K562 (cell line): ENCODE measurements at regions not wholly inside any gene's neighbourhood (a gene's known extent, or its start where the extent isn't known, plus 50 kb on each side); places are given as distances from the start of the nearest gene placed in this dataset.
A peak's percentile ranks its signal among the peaks of the same experiment; 100 is the strongest.

Source experiments
- ATAC-seq: fragments of 200-7000 bp; cut with Tn5 transposase; 3 replicates; pipeline ENCODE4 v1.9.1; 2020; ENCODE audit warnings: moderate library complexity
- BruUV-seq: library from RNA; stranded (reverse); fragments of 400-500 nt; replicated peaks from 2 replicates; lab custom pipeline; 2021; lab: Mats Ljungman, UMichigan
- CTCF ChIA-PET: fragments of 300-600 bp; formaldehyde crosslinking; extraction: SDS; loops from one replicate; lab custom pipeline; 2021; ENCODE audit warnings: low intra/inter-chr PET ratio; lab: Yijun Ruan, JAX
- POLR2A ChIA-PET: fragments of 300-600, 350-650 bp; sonication (Branson Sonifier 250); formaldehyde crosslinking; extraction: SDS; loops from one replicate; lab custom pipeline; 2021; ENCODE audit warnings: antibody characterized with exemption, inconsistent platforms; lab: Yijun Ruan, JAX
- DNase-seq, 4 experiments: peaks; one replicate each; pipeline versions ENCODE4 v3.0.0 to v3.0.0-alpha.2; 2011 to 2018; ENCODE audit warnings: low spot score in 3 of 4, mixed read lengths in 3 of 4; ENCODE audit errors: extremely low read depth in 1 of 4
- FAIRE-seq: peaks from 2 replicates; lab custom pipeline; 2011; peaks lifted over from hg19 to GRCh38; lab: Jason Lieb, UNC
- H2AFZ ChIP-seq: 2 replicates; pipeline ENCODE4 v1.6.0; 2011; ENCODE audit warnings: low read depth, low read length, control low read depth, inconsistent platforms
- H3K27ac ChIP-seq: fragments of 200-600 bp; 3 replicates; pipeline ENCODE4 v1.8.0; 2011; ENCODE audit warnings: low read depth, mild to moderate bottlenecking, control low read depth, inconsistent platforms, low read length, moderate library complexity, mixed read lengths; ENCODE audit errors: extremely low read depth
- H3K27me3 ChIP-seq, 2 experiments: fragments of 300-600 bp in 1 of 2; 2 replicates in 1 of 2; 3 replicates in 1 of 2; pipeline versions ENCODE4 v1.6.0 to v1.8.0; 2011; ENCODE audit warnings: inconsistent platforms in 2 of 2, low read length in 2 of 2, mild to moderate bottlenecking in 1 of 2, mixed read lengths in 1 of 2, moderate library complexity in 1 of 2; ENCODE audit not compliant: control insufficient read depth in 2 of 2, insufficient read depth in 2 of 2
- H3K36me3 ChIP-seq: fragments of 300-600 bp; 3 replicates; pipeline ENCODE4 v1.8.0; 2011; ENCODE audit warnings: mild to moderate bottlenecking, low read length, inconsistent platforms; ENCODE audit not compliant: control insufficient read depth, insufficient read depth
- H3K4me1 ChIP-seq, 2 experiments: fragments of 200-600 bp in 1 of 2; replicated peaks in 1 of 2; 2 replicates in 1 of 2; 3 replicates in 1 of 2; pipeline versions ENCODE4 v1.5.1 to v1.8.0; 2011; ENCODE audit warnings: inconsistent platforms in 2 of 2, low read length in 2 of 2, mild to moderate bottlenecking in 1 of 2, mixed read lengths in 1 of 2, moderate library complexity in 1 of 2; ENCODE audit not compliant: control insufficient read depth in 2 of 2, insufficient read depth in 2 of 2
- H3K4me2 ChIP-seq: 2 replicates; pipeline ENCODE4 v1.6.1; 2011; ENCODE audit warnings: low read length, control low read depth, inconsistent platforms, mixed read lengths; ENCODE audit not compliant: insufficient read depth
- H3K4me3 ChIP-seq: fragments of 200-600 bp; sonication (generic), shearing (Covaris generic); 2 replicates; pipeline ENCODE4 v1.5.1; 2016; ENCODE audit warnings: control low read depth, inconsistent platforms
- H3K79me2 ChIP-seq: fragments of 200-600 bp; 3 replicates; pipeline ENCODE4 v1.8.0; 2011; ENCODE audit warnings: low read length, inconsistent platforms; ENCODE audit not compliant: control insufficient read depth, insufficient read depth
- H3K9ac ChIP-seq, 2 experiments: 2 replicates each; pipeline versions ENCODE4 v1.6.0 to v1.6.1; 2011; ENCODE audit warnings: low read depth in 2 of 2, low read length in 2 of 2, control low read depth in 1 of 2, inconsistent platforms in 1 of 2, mild to moderate bottlenecking in 1 of 2, mixed read lengths in 1 of 2; ENCODE audit not compliant: insufficient read depth in 1 of 2
- H3K9me1 ChIP-seq: one replicate; pipeline ENCODE4 v1.6.0; 2011; ENCODE audit warnings: inconsistent platforms, mild to moderate bottlenecking, low read length, moderate library complexity; ENCODE audit not compliant: control insufficient read depth, insufficient read depth
- H3K9me3 ChIP-seq: replicated peaks from 2 replicates; pipeline ENCODE4 v1.5.1; 2011; ENCODE audit warnings: low read depth, low read length, inconsistent platforms; ENCODE audit not compliant: control insufficient read depth, insufficient read depth
- H4K20me1 ChIP-seq: replicated peaks from 2 replicates; pipeline ENCODE4 v1.6.1; 2011; ENCODE audit warnings: low read length, inconsistent platforms, mixed read lengths; ENCODE audit not compliant: control insufficient read depth, insufficient read depth
- C11orf30 ChIP-seq: fragments of 450-650 bp; IDR thresholded peaks from 2 replicates; pipeline ENCODE4 v1.6.1; 2016; ENCODE audit warnings: low read depth, mild to moderate bottlenecking
- CBX5 ChIP-seq: IDR thresholded peaks from 2 replicates; pipeline ENCODE4 v1.6.1; 2014; ENCODE audit warnings: low read depth, borderline replicate concordance
- ETV6 ChIP-seq, 3 experiments: fragments of 150-350 bp in 1 of 3; sonication (generic) in 1 of 3; formaldehyde crosslinking in 1 of 3; IDR thresholded peaks; 2 replicates each; pipeline versions ENCODE4 v1.6.1 to v1.8.0; 2014 to 2022; ENCODE audit warnings: borderline replicate concordance in 2 of 3, low read depth in 2 of 3, antibody characterized with exemption in 1 of 3, low read length in 1 of 3, mild to moderate bottlenecking in 1 of 3, missing genetic modification reagents in 1 of 3
- HDAC2 ChIP-seq: fragments of 450-650 bp; IDR thresholded peaks from 2 replicates; pipeline ENCODE4 v1.6.1; 2016; ENCODE audit warnings: mild to moderate bottlenecking
- HDGF ChIP-seq: fragments of 450-650 bp; IDR thresholded peaks from 2 replicates; pipeline ENCODE4 v1.6.1; 2016
- MBD2 ChIP-seq: sonication (generic); IDR thresholded peaks from 2 replicates; pipeline ENCODE4 v1.6.1; 2016; ENCODE audit warnings: low read depth, borderline replicate concordance
- NFE2 ChIP-seq: IDR thresholded peaks from 2 replicates; pipeline ENCODE4 v1.6.1; 2014; ENCODE audit warnings: antibody characterized with exemption, low read depth
- NFE2L1 ChIP-seq: fragments of 450-650 bp; IDR thresholded peaks from 2 replicates; pipeline ENCODE4 v1.6.1; 2016; ENCODE audit warnings: missing genetic modification characterization, low read depth, mild to moderate bottlenecking, missing compliant biosample characterization, moderate library complexity, borderline replicate concordance
- PML ChIP-seq: IDR thresholded peaks from 2 replicates; pipeline ENCODE4 v1.6.1; 2012; ENCODE audit warnings: low read length, inconsistent platforms
- THAP12 ChIP-seq: fragments of 250-450 bp; sonication (Bioruptor Pico); IDR thresholded peaks from 2 replicates; pipeline ENCODE4 v1.9.0; 2021; ENCODE audit warnings: mild to moderate bottlenecking, inconsistent platforms
- TRIM28 ChIP-seq: fragments of 450-650 bp; IDR thresholded peaks from 2 replicates; pipeline ENCODE4 v1.6.1; 2017
- USF2 ChIP-seq: sonication (generic); formaldehyde crosslinking; IDR thresholded peaks from 2 replicates; pipeline ENCODE4 v1.5.0; 2020; ENCODE audit warnings: missing genetic modification reagents
- ZBTB17 ChIP-seq: fragments of 450-650 bp; formaldehyde crosslinking; IDR thresholded peaks from 2 replicates; pipeline ENCODE4 v1.4.0; 2020; ENCODE audit warnings: mild to moderate bottlenecking
- ZFP1 ChIP-seq: fragments of 450-650 bp; formaldehyde crosslinking; IDR thresholded peaks from 2 replicates; pipeline ENCODE4 v1.4.0; 2020; ENCODE audit warnings: mild to moderate bottlenecking, mixed read lengths
- ZNF316 ChIP-seq: fragments of 450-650 bp; IDR thresholded peaks from 2 replicates; pipeline ENCODE4 v1.6.1; 2016
- ZNF41 ChIP-seq: fragments of 250-450 bp; sonication (Bioruptor Pico); conservative IDR thresholded peaks from 2 replicates; pipeline ENCODE4 v1.4.0; 2020; ENCODE audit warnings: mild to moderate bottlenecking
- WGBS: fragments of 100-300 bp; shearing (Covaris generic); methylation state at CpG from one replicate; pipeline ENCODE4 v1.1.6; 2016; ENCODE audit warnings: low coverage, mixed read lengths; ENCODE audit not compliant: insufficient coverage; ENCODE audit errors: missing lambda C conversion rate; 5-methylcytosine and 5-hydroxymethylcytosine counted together
- in situ Hi-C: fragments of 300-500 bp; cut with MboI; formaldehyde crosslinking; loops from 4 replicates; pipeline ENCODE4 v1.15.0; 2018; ENCODE audit warnings: inconsistent platforms, mixed read lengths
- intact Hi-C: fragments of 100-400 bp; cut with micrococcal nuclease; formaldehyde crosslinking; loops from 2 replicates; pipeline ENCODE4 v1.14.2; 2022

GRCh38 chr12:47553266-47553665 lies 152.6 kb downstream of the RPAP3 start:
- no peaks in the 10 kb centered on the region for H3K79me2 ChIP-seq
- POLR2A ChIA-PET = no interaction called here
- no peaks in the 10 kb centered on the region for H3K36me3 ChIP-seq
- H3K4me2 ChIP-seq = no peak overlapping the region
- H2AFZ ChIP-seq = no peak overlapping the region
- H3K4me3 ChIP-seq = no peak overlapping the region
- TF ChIP-seq ZFP1 (CRISPR knock-in tag) (no peak), CBX5 (peak; percentile 93), MBD2 (no peak), TRIM28 (0 out of 2 replicates have a peak, but pooled peaks have one; percentile 44)
- TF ChIP-seq, all 486 proteins: peak for 2
- DNase-seq (no peak), FAIRE-seq (no peak), ATAC-seq (no peak)
- no peak overlapping the region for H3K9ac ChIP-seq
- no peaks in the 10 kb centered on the region for H3K9me3 ChIP-seq
- WGBS = 0% methylated on average over 3 of the region's 3 CpGs
- in situ Hi-C loops = no loop called here
- H3K27me3 ChIP-seq = peaks cover under 1 to 7% of the 10 kb centered on the region in 2 experiments; a peak in 4 of 5 replicates
- H3K4me1 ChIP-seq = no peaks in the 10 kb centered on the region
- no TSS peak for BruUV-seq
- no peaks in the 10 kb centered on the region for H4K20me1 ChIP-seq
- CTCF ChIA-PET = no interaction called here
- intact Hi-C loops = no loop called here
- H3K27ac ChIP-seq = no peak overlapping the region
- no peaks in the 10 kb centered on the region for H3K9me1 ChIP-seq

- no peaks in the 10 kb centered on the region for H4K20me1 ChIP-seq
- no peak overlapping the region for H3K4me3 ChIP-seq
- WGBS = 2% methylated on average over 3 of the region's 3 CpGs
- no peaks in the 10 kb centered on the region for H3K9me3 ChIP-seq
- no peak overlapping the region for H3K9ac ChIP-seq
- POLR2A ChIA-PET = interaction anchor here (0.7 kb wide), 1 partner anchor 483 kb away, joined by 3 read pairs; no protein-coding TSS in a partner anchor
- no peaks in the 10 kb centered on the region for H3K4me1 ChIP-seq
- no peaks in the 10 kb centered on the region for H3K79me2 ChIP-seq
- no peak overlapping the region for H3K4me2 ChIP-seq
- H3K27ac ChIP-seq = no peak overlapping the region
- no peak for FAIRE-seq
- no peaks in the 10 kb centered on the region; a peak in 1 of 5 replicates for H3K27me3 ChIP-seq
- no peak for ATAC-seq
- no peaks in the 10 kb centered on the region for H3K9me1 ChIP-seq
- in situ Hi-C loops = no loop called here
- H3K36me3 ChIP-seq = no peaks in the 10 kb centered on the region
- intact Hi-C loops = no loop called here
- BruUV-seq = no TSS peak
- no peak overlapping the region for H2AFZ ChIP-seq
- DNase-seq = no peak
- CTCF ChIA-PET = no interaction called here
- TF ChIP-seq ZNF41 (CRISPR knock-in tag) (no peak), ZBTB17 (CRISPR knock-in tag) (no peak), HDAC2 (no peak), PML (no peak), ETV6 (IDR thresholded peaks at IDR 0.05; ENCODE audit: borderline replicate concordance in 1 of 2, low read depth in 2 of 2, low read length in 1 of 2) (no peak), ETV6 (CRISPR knock-in tag; IDR thresholded peaks at IDR 0.05; ENCODE audit: borderline replicate concordance) (no peak), USF2 (CRISPR knock-in tag) (no peak), HDGF (no peak), C11orf30 (peak; percentile 59), NFE2 (peak; percentile 59; the same call in 1 of the 2 replicates), ZNF316 (peak; percentile 70; the same call in 1 of the 2 replicates), THAP12 (CRISPR knock-in tag) (no peak), NFE2L1 (peak; percentile 75)
Observed at GRCh38 chr12:47551426-47551851, 154.4 kb downstream of the RPAP3 start.
